Amygdala (tissue), 56 donors: ENCODE measurements at regions not wholly inside any gene's neighbourhood (a gene's known extent, or its start where the extent isn't known, plus 50 kb on each side); places are given as distances from the start of the nearest gene placed in this dataset.
"Not testable (repeated sequence)": the region's sequence is repeated elsewhere in the genome, so short reads cannot be mapped to it uniquely, and the experiment has no call there.

ENCODE experiments used
- DNase-seq, 56 donors: peaks; one replicate each; lab custom pipeline; 2025; lab: John Stamatoyannopoulos, UW

GRCh38 chr3:59171491-59171890, 121.7 kb upstream of the CFAP20DC start:
- no peak for DNase-seq

- DNase-seq: not testable (repeated sequence)
Observed at GRCh38 chr3:59170166-59170565, 120.3 kb upstream of the CFAP20DC start.

- no peak for DNase-seq
Observed at GRCh38 chr3:59167756-59168155, 117.9 kb upstream of the CFAP20DC start.

GRCh38 chr3:59163953-59164352, 114.1 kb upstream of the CFAP20DC start:
- DNase-seq: no peak

GRCh38 chr3:59161048-59161447, 111.2 kb upstream of the CFAP20DC start:
- no peak for DNase-seq

DNA sequence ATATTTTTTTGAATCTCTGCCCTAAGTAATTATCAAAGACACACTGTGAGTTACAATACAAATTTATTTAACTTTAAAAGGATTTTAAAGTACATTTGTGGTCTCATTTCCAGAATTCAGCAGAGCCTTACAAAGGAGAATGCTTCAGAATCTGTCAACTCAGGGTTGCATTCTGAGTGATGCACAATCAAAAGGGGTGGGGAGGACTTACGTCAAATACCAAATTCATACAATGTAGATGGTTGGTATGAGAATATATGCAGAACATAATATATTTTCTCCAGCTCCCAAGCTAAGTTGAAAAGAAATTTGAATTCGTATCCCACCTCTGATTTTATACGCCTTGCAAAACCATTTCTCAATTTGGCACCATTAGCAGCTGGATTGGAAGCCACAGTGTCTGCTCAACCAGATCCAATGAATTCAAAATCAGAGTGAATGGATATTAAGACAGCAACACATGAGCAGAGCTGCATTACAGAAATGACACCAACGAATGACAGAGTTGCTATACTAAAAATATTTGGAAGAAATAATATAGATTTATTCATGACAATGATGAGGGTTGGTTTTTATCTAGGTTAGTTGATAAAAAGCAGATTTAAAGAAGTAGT, 110.4 kb upstream of the CFAP20DC start:
- no peak for DNase-seq

DNA sequence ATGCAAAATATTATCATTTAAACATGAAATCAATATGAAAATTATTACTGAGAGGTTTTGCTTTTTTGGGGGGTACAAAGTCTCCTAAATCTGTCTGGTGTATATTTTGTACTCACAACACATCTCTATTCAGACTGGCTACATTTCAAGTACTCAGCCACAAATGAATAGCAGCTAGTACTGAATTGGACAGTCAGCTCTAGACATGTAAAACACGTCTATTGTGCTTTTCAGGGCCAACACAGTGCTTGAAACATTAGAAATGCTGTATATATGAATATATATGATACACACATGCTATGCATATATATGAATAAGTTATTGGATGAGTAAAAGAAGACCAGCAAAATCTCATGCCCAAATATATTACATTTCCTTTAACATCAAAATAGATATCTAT, 103.8 kb upstream of the CFAP20DC start:
- peak in 1 of 56 donors; percentile 13 for DNase-seq

- no peak for DNase-seq
Observed at GRCh38 chr3:59152943-59153342, 103.1 kb upstream of the CFAP20DC start.

- DNase-seq: no peak
Observed at GRCh38 chr3:59150039-59150438, 100.2 kb upstream of the CFAP20DC start.

GRCh38 chr3:59149166-59149565, 99.3 kb upstream of the CFAP20DC start:
- no peak for DNase-seq

- no peak for DNase-seq
Observed at GRCh38 chr3:59143447-59143846, 93.6 kb upstream of the CFAP20DC start.

- DNase-seq: peak in 3 of 56 donors; percentile 2 to 5 (median 4)
Observed at GRCh38 chr3:59142556-59142955, 92.7 kb upstream of the CFAP20DC start.

- DNase-seq: no peak
Observed at GRCh38 chr3:59138966-59139365, 89.1 kb upstream of the CFAP20DC start.

DNA sequence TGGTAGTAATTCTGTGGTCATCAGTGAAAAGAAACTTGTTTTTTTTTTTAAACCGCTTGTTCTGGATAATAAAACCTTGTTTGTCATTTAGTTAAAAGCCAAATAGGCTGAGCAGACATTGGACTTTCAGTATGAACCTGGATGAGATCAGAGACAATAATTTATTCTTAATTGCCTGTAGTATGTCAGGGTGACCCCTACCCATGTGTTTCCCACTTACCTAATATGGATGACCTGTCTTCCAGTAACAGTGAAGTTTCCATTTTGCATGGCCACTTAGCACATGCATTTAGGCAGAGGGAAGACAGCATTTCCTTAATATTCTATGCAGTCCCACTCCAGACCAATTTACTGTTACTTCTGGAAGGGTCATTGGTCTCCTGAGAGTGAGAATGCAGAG, 87.6 kb upstream of the CFAP20DC start:
- DNase-seq: no peak

DNA sequence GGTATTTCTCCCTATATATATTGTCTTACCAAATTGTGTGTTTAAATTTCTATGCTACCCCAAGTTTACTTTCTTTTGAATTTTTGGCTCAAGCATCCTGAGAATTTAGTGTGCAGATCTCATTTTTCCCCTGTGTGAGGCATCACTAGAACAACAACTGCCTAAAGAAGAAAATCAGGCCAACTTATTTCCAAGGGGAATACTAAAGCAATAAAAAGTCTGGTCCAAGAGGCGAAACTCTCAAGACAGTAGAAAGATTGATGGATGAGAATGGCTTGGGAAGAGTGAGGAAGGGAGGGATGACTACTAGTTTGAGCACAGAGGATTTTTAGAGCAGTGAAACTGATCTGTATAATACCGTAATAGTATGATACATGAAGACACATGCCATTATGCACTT, 86.3 kb upstream of the CFAP20DC start:
- DNase-seq: no peak

GRCh38 chr3:59135096-59135495, 85.3 kb upstream of the CFAP20DC start:
- no peak for DNase-seq

GRCh38 chr3:59133311-59133710, 83.5 kb upstream of the CFAP20DC start:
- DNase-seq: no peak

- no peak for DNase-seq
Observed at GRCh38 chr3:59131016-59131766, 81.4 kb upstream of the CFAP20DC start.

- no peak for DNase-seq
Observed at GRCh38 chr3:59128685-59129084, 78.9 kb upstream of the CFAP20DC start.

- DNase-seq: peak in 2 of 56 donors; percentile 1 to 15
Observed at GRCh38 chr3:59127071-59127470, 77.2 kb upstream of the CFAP20DC start.

GRCh38 chr3:59126446-59126845, 76.6 kb upstream of the CFAP20DC start:
- DNase-seq: no peak
